GM06990 (cell line): ENCODE measurements at regions not wholly inside any gene's neighbourhood (a gene's known extent, or its start where the extent isn't known, plus 50 kb on each side); places are given as distances from the start of the nearest gene placed in this dataset.
"Not testable (repeated sequence)": the region's sequence is repeated elsewhere in the genome, so short reads cannot be mapped to it uniquely, and the experiment has no call there.

Source experiments
- DNase-seq: peaks from one replicate; pipeline ENCODE4 v3.0.0-alpha.2; 2011; ENCODE audit not compliant: insufficient read length; ENCODE audit errors: extremely low read depth
- H3K27me3 ChIP-seq: replicated peaks from 2 replicates; pipeline ENCODE4 v1.6.0; 2011; ENCODE audit warnings: low read length; ENCODE audit not compliant: control insufficient read depth, insufficient read depth
- H3K36me3 ChIP-seq: 2 replicates; pipeline ENCODE4 v1.5.1; 2011; ENCODE audit warnings: low read length; ENCODE audit not compliant: control insufficient read depth, insufficient read depth
- H3K4me3 ChIP-seq: replicated peaks from 2 replicates; pipeline ENCODE4 v1.5.1; 2011; ENCODE audit warnings: low read depth, mild to moderate bottlenecking, control low read depth, low read length
- TF ChIP-seq, protein P1 (sequence below): IDR thresholded peaks from 2 replicates; pipeline ENCODE4 v1.5.1; 2011; ENCODE audit warnings: low read length, control low read depth, mild to moderate bottlenecking, inconsistent platforms; ENCODE audit not compliant: insufficient read depth, poor library complexity, severe bottlenecking

DNA sequence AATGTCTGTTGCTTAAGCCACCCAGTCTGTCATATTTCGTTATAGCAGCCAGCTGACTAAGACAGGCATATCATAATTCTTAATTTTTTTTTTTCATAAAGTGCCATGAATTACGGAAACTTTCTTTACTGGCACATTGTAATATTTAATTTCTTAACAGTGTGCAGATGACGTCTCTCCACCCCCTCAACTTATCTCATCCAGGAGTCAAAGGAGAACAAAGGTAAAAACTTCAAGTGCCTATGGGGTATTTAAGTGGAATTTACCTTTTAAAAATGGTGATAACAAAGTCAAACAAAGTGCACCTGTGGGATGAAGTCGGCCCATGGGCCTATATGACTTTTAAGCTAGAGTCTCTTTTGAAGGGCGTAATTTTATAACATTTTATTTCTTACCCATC, 539.4 kb downstream of the CDH9 start:
- TF ChIP-seq, protein P1, sequence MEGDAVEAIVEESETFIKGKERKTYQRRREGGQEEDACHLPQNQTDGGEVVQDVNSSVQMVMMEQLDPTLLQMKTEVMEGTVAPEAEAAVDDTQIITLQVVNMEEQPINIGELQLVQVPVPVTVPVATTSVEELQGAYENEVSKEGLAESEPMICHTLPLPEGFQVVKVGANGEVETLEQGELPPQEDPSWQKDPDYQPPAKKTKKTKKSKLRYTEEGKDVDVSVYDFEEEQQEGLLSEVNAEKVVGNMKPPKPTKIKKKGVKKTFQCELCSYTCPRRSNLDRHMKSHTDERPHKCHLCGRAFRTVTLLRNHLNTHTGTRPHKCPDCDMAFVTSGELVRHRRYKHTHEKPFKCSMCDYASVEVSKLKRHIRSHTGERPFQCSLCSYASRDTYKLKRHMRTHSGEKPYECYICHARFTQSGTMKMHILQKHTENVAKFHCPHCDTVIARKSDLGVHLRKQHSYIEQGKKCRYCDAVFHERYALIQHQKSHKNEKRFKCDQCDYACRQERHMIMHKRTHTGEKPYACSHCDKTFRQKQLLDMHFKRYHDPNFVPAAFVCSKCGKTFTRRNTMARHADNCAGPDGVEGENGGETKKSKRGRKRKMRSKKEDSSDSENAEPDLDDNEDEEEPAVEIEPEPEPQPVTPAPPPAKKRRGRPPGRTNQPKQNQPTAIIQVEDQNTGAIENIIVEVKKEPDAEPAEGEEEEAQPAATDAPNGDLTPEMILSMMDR = no peak
- Histone ChIP-seq H3K4me3 (no peak overlapping the region), H3K27me3 (no peaks in the 10 kb centered on the region), H3K36me3 (no peaks in the 10 kb centered on the region)
- DNase-seq = no peak

DNA sequence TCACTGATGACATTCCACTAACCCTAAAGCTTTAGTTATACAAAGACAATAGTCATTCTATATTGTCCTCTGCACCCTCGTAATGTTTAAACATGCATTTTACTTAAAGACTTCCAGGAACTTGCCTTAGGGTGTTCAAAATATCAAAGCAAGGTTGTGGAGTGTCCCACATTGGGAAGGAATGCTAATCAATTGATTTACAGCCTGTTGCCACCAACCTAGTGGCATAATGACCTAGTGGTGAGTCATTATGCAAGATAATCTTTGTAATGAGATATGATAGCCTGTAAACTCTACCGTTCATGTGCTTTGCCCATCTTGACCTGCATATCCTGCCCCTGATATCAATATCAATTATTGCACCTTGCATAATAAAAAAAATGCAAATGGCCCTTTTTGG, 542.9 kb downstream of the CDH9 start:
- no peak for DNase-seq
- Histone ChIP-seq H3K4me3 (no peak overlapping the region), H3K27me3 (no peaks in the 10 kb centered on the region), H3K36me3 (no peaks in the 10 kb centered on the region)
- TF ChIP-seq, protein P1 = no peak

DNA sequence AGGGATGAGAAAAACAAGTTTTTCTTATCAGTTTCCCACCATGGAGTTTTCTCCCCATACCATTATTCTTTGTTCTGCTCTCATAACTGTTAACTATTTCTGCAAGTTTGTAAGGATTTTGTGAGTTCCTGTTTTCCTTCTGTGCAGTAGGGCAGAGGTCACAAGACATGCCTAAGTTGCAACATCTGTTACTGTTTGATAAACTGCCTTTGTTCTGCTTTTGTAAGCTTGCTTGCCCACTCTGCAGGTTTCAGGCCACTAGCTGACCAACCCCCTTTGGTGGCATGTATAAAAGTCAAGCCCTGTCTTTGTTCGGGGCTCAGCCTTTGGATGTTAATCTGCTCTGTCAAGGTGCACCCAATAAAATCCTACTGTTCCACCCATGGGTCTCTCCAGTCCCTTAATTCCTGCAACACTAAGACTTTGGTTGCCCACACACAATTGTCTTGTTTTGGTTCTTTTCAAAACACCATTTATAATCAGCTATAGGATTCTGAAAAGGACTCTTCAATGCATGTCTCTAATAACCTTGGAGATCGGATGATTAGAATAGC, 545.4 kb downstream of the CDH9 start:
- no peak for DNase-seq
- Histone ChIP-seq H3K4me3 (no peak overlapping the region), H3K27me3 (no peaks in the 10 kb centered on the region)

DNA sequence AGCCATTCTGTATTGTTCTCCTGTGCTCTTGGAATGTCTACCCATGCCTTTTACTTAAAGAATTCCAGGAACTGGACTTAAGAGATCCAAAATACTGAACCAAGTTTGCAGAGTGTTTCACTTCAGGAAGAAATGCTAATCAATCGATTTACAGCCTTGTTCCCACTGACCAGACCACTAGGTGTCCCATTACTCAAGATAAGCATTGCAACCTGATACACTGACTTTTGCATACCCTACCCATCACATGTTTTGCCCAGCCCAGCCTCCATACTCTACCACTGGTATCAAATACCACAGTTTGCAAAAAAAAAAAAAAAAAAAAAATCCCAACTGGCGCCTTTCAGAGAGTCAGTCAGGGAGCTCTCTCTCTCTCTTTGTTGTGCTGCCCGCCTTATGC, 550.8 kb downstream of the CDH9 start:
- H3K27me3 ChIP-seq = no peaks in the 10 kb centered on the region
- TF ChIP-seq, protein P1 = no peak
- H3K4me3 ChIP-seq = no peak overlapping the region
- no peak for DNase-seq
- H3K36me3 ChIP-seq = no peaks in the 10 kb centered on the region

More for the DNA sequence above, 545.4 kb downstream of the CDH9 start:
- TF ChIP-seq, protein P1 = no peak
- H3K36me3 ChIP-seq = no peaks in the 10 kb centered on the region

DNA sequence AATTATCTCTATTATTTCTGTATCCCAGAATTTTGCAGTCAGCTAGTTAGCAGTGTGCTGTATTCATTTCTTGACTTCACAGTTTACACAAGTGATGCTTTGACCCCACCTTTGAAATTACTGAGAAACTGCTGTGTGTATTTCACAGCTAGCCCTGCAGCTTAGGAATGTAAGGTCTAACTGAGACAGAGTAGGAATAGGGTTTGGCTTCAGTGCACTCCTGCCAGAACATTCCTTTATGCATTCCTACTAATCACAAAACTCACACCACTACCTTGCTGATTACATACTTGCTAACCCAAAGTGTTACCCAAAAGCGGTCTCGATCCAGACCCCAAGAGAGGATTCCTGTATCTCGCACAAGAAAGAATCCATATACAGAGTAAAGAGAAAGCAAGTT, 551.8 kb downstream of the CDH9 start:
- Histone ChIP-seq H3K36me3 (no peaks in the 10 kb centered on the region), H3K4me3 (no peak overlapping the region), H3K27me3 (no peaks in the 10 kb centered on the region)
- no peak for DNase-seq
- TF ChIP-seq, protein P1 = no peak

DNA sequence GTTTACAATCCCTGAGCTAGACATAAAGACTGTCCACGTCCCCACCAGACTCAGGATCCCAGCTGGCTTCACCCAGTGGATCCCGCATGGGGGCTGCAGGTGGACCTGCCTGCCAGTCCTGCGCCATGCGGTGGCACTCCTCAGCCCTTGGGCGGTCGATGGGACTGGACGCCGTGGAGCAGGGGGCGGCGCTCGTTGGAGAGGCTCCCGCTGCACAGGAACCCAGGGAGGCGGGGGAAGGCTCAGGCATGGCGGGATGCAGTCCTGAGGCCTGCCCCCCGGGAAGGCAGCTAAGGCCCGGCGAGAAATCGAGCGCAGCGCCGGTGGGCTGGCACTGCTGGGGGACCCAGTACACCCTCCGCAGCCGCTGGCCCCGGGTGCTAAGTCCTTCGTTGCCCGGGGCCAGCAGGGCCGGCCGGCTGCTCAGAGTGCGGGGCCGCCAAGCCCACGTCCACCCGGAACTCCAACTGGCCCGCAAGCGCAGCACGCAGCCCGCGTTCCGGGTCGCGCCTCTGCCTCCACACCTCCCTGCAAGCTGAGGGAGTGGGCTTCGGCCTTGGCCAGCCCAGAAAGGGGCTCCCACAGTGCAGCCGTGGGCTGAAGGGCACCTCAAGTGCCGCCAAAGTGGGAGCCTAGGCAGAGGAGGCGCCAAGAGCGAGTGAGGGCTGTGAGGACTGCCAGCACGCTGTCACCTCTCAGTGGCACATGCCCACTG, 553.1 kb downstream of the CDH9 start:
- H3K4me3 ChIP-seq, H3K27me3 ChIP-seq, H3K36me3 ChIP-seq, DNase-seq: not testable (repeated sequence)
